IPS DF 4.7 (cell line): ENCODE measurements at regions not wholly inside any gene's neighbourhood (a gene's known extent, or its start where the extent isn't known, plus 50 kb on each side); places are given as distances from the start of the nearest gene placed in this dataset.
"Not testable (repeated sequence)": the region's sequence is repeated elsewhere in the genome, so short reads cannot be mapped to it uniquely, and the experiment has no call there.

ENCODE experiments used
- DNase-seq: peaks from one replicate; pipeline ENCODE4 v3.0.0-alpha.2; 2013; ENCODE audit warnings: low spot score; ENCODE audit errors: extremely low read depth

GRCh38 chr9:129458663-129459546 lies 162.0 kb downstream of the C9orf50 start:
- DNase-seq: no peak

- DNase-seq: no peak
Observed at GRCh38 chr9:129458155-129458661, 162.7 kb downstream of the C9orf50 start.

GRCh38 chr9:129457325-129457779 lies 163.5 kb downstream of the C9orf50 start:
- no peak for DNase-seq

- no peak for DNase-seq
Observed at GRCh38 chr9:129456549-129457324, 164.2 kb downstream of the C9orf50 start.

- DNase-seq: no peak
Observed at GRCh38 chr9:129455151-129455995, 165.5 kb downstream of the C9orf50 start.

- DNase-seq: no peak
Observed at GRCh38 chr9:129454467-129455067, 166.3 kb downstream of the C9orf50 start.

GRCh38 chr9:129453734-129454133 lies 167.2 kb downstream of the C9orf50 start:
- DNase-seq: no peak

GRCh38 chr9:129451669-129452068 lies 169.2 kb downstream of the C9orf50 start:
- no peak for DNase-seq

- no peak for DNase-seq
Observed at GRCh38 chr9:129451089-129451656, 169.7 kb downstream of the C9orf50 start.

GRCh38 chr9:129449066-129449465 lies 171.8 kb downstream of the C9orf50 start:
- DNase-seq: no peak

GRCh38 chr9:129446828-129447550 lies 173.9 kb downstream of the C9orf50 start:
- DNase-seq: no peak

- no peak for DNase-seq
Observed at GRCh38 chr9:129445794-129446306, 175.1 kb downstream of the C9orf50 start.

- DNase-seq: not testable (repeated sequence)
Observed at GRCh38 chr9:129443515-129444164, 177.3 kb downstream of the C9orf50 start.

GRCh38 chr9:129442803-129443511 lies 177.9 kb downstream of the C9orf50 start:
- DNase-seq: no peak

GRCh38 chr9:129441852-129442251 lies 179.0 kb downstream of the C9orf50 start:
- no peak for DNase-seq

GRCh38 chr9:129440435-129441186 lies 180.3 kb downstream of the C9orf50 start:
- no peak for DNase-seq

- DNase-seq: no peak
Observed at GRCh38 chr9:129439242-129439641, 181.7 kb downstream of the C9orf50 start.
